Cardiac muscle cell (in vitro differentiated cells and primary cell): ENCODE measurements at regions not wholly inside any gene's neighbourhood (a gene's known extent, or its start where the extent isn't known, plus 50 kb on each side); places are given as distances from the start of the nearest gene placed in this dataset.

Experiments used
- DNase-seq, 2 donors: peaks; one replicate each; pipeline versions ENCODE4 v3.0.0 to v3.0.0-alpha.2; 2010 to 2017; ENCODE audit warnings: low read depth in 1 of 2, low spot score in 1 of 2
- H3K27ac ChIP-seq: fragments of 200-600 bp; sonication (generic); 2 replicates; pipeline ENCODE4 v1.5.1; 2016
- H3K27me3 ChIP-seq: fragments of 200-600 bp; sonication (generic); 2 replicates; pipeline ENCODE4 v1.6.0; 2016; ENCODE audit warnings: control low read depth
- H3K36me3 ChIP-seq: fragments of 200-600 bp; sonication (generic); 2 replicates; pipeline ENCODE4 v1.5.1; 2016; ENCODE audit warnings: control low read depth
- H3K4me1 ChIP-seq: fragments of 200-600 bp; sonication (generic); 2 replicates; pipeline ENCODE4 v1.8.1; 2017; ENCODE audit warnings: low read depth, mild to moderate bottlenecking, mixed run types
- H3K4me3 ChIP-seq: fragments of 200-600 bp; sonication (generic); 2 replicates; pipeline ENCODE4 v1.5.1; 2016; ENCODE audit warnings: mild to moderate bottlenecking
- H3K9me3 ChIP-seq: fragments of 200-600 bp; sonication (generic); 2 replicates; pipeline ENCODE4 v1.5.1; 2017; ENCODE audit warnings: low read depth, mild to moderate bottlenecking, control low read depth
- CTCF ChIP-seq: IDR thresholded peaks from 2 replicates; pipeline ENCODE4 v1.5.1; 2012; ENCODE audit warnings: low read depth, mild to moderate bottlenecking, low read length

- Histone ChIP-seq H3K4me1 (peaks cover 21% of the 10 kb centered on the region), H3K4me3 (no peak overlapping the region), H3K9me3 (no peaks in the 10 kb centered on the region), H3K27me3 (no peaks in the 10 kb centered on the region), H3K27ac (no peak overlapping the region), H3K36me3 (no peaks in the 10 kb centered on the region)
- DNase-seq = peak in 1 of 2 donors; percentile 9
- TF ChIP-seq CTCF = no peak
These were observed 305.9 kb downstream of the FGFR2 start for GRCh38 chr10:121292321-121292720.

GRCh38 chr10:121293110-121293509, 305.1 kb downstream of the FGFR2 start:
- Histone ChIP-seq H3K4me3 (no peak overlapping the region), H3K9me3 (no peaks in the 10 kb centered on the region), H3K27me3 (no peaks in the 10 kb centered on the region), H3K4me1 (peaks cover 19% of the 10 kb centered on the region), H3K27ac (no peak overlapping the region), H3K36me3 (no peaks in the 10 kb centered on the region)
- DNase-seq = peak in 1 of 2 donors; percentile 4
- TF ChIP-seq CTCF = no peak

- Histone ChIP-seq H3K9me3 (no peaks in the 10 kb centered on the region), H3K4me3 (no peak overlapping the region), H3K36me3 (no peaks in the 10 kb centered on the region), H3K27ac (no peak overlapping the region), H3K27me3 (no peaks in the 10 kb centered on the region), H3K4me1 (peaks cover 12% of the 10 kb centered on the region)
- no peak for TF ChIP-seq CTCF
- DNase-seq = no peak
These were observed 303.6 kb downstream of the FGFR2 start for GRCh38 chr10:121294630-121295029.

GRCh38 chr10:121296378-121296777, 301.9 kb downstream of the FGFR2 start:
- peaks cover 12% of the 10 kb centered on the region for H3K4me1 ChIP-seq
- no peak for TF ChIP-seq CTCF
- no peaks in the 10 kb centered on the region for H3K36me3 ChIP-seq
- H3K27me3 ChIP-seq = no peaks in the 10 kb centered on the region
- no peak overlapping the region for H3K4me3 ChIP-seq
- DNase-seq = no peak
- no peak overlapping the region for H3K27ac ChIP-seq
- no peaks in the 10 kb centered on the region for H3K9me3 ChIP-seq

GRCh38 chr10:121296881-121297585, 301.2 kb downstream of the FGFR2 start:
- no peak for DNase-seq
- Histone ChIP-seq H3K36me3 (no peaks in the 10 kb centered on the region), H3K27me3 (no peaks in the 10 kb centered on the region), H3K4me3 (no peak overlapping the region), H3K4me1 (peaks cover 12% of the 10 kb centered on the region), H3K27ac (no peak overlapping the region), H3K9me3 (no peaks in the 10 kb centered on the region)
- no peak for TF ChIP-seq CTCF
